Neutrophil (primary cell): ENCODE measurements at regions not wholly inside any gene's neighbourhood (a gene's known extent, or its start where the extent isn't known, plus 50 kb on each side); places are given as distances from the start of the nearest gene placed in this dataset.

ENCODE experiments used
- H3K27ac ChIP-seq: fragments of 200-600 bp; sonication (generic); 2 replicates; pipeline ENCODE4 v1.5.1; 2016; ENCODE audit warnings: mild to moderate bottlenecking, moderate library complexity
- H3K27me3 ChIP-seq: fragments of 200-600 bp; sonication (generic); 2 replicates; pipeline ENCODE4 v1.6.0; 2016; ENCODE audit warnings: mild to moderate bottlenecking
- H3K36me3 ChIP-seq: fragments of 200-600 bp; sonication (generic); 2 replicates; pipeline ENCODE4 v1.5.1; 2017
- H3K4me1 ChIP-seq, 2 experiments: fragments of 200-600 bp in 1 of 2; sonication (generic) in 1 of 2; 1 replicate in 1 of 2; 2 replicates in 1 of 2; pipeline versions ENCODE4 v1.5.1 to v1.6.1; 2013 to 2016; ENCODE audit warnings: low read depth in 1 of 2, low read length in 1 of 2, mild to moderate bottlenecking in 1 of 2, moderate library complexity in 1 of 2; ENCODE audit not compliant: control insufficient read depth in 1 of 2, insufficient read depth in 1 of 2
- H3K4me3 ChIP-seq, 2 experiments: fragments of 200-600 bp in 1 of 2; sonication (generic) in 1 of 2; 1 replicate in 1 of 2; 2 replicates in 1 of 2; pipeline ENCODE4 v1.5.1; 2013 to 2016; ENCODE audit warnings: low read depth in 1 of 2, low read length in 1 of 2, mild to moderate bottlenecking in 1 of 2, moderate library complexity in 1 of 2
- H3K9me3 ChIP-seq: fragments of 200-600 bp; sonication (generic); 2 replicates; pipeline ENCODE4 v1.5.1; 2016
- CTCF ChIP-seq: fragments of 200-600 bp; sonication (generic); IDR thresholded peaks from 2 replicates; pipeline ENCODE4 v1.5.1; 2016; ENCODE audit warnings: antibody characterized with exemption

- H3K4me3 ChIP-seq, result no peak overlapping the region
- H3K36me3 ChIP-seq, result no peaks in the 10 kb centered on the region
- TF ChIP-seq CTCF, result no peak
- H3K27ac ChIP-seq, result no peak overlapping the region
- H3K27me3 ChIP-seq, result peaks cover 28% of the 10 kb centered on the region
- no peaks in the 10 kb centered on the region for H3K9me3 ChIP-seq
- H3K4me1 ChIP-seq, result peaks cover 0 to 6% of the 10 kb centered on the region in 2 experiments
Observed at GRCh38 chr12:45612044-45612794, 117.3 kb upstream of the ARID2 start.

GRCh38 chr12:45613296-45613695, 116.2 kb upstream of the ARID2 start:
- TF ChIP-seq CTCF, result no peak
- no peaks in the 10 kb centered on the region for H3K9me3 ChIP-seq

GRCh38 chr12:45613855-45614254, 115.7 kb upstream of the ARID2 start:
- no peak for TF ChIP-seq CTCF
- no peak overlapping the region for H3K27ac ChIP-seq

More at GRCh38 chr12:45613296-45613695, 116.2 kb upstream of the ARID2 start:
- Histone ChIP-seq H3K4me1 (peaks cover 0 to 6% of the 10 kb centered on the region in 2 experiments), H3K4me3 (no peak overlapping the region), H3K36me3 (no peaks in the 10 kb centered on the region), H3K27me3 (peaks cover 28% of the 10 kb centered on the region), H3K27ac (no peak overlapping the region)

GRCh38 chr12:45615268-45615667, 114.2 kb upstream of the ARID2 start:
- Histone ChIP-seq H3K9me3 (no peaks in the 10 kb centered on the region), H3K4me3 (no peak overlapping the region), H3K27me3 (peaks cover 22% of the 10 kb centered on the region), H3K36me3 (no peaks in the 10 kb centered on the region), H3K27ac (no peak overlapping the region), H3K4me1 (peaks cover 0 to 6% of the 10 kb centered on the region in 2 experiments)
- no peak for TF ChIP-seq CTCF

More at GRCh38 chr12:45613855-45614254, 115.7 kb upstream of the ARID2 start:
- H3K4me1 ChIP-seq, result peaks cover 0 to 6% of the 10 kb centered on the region in 2 experiments
- H3K9me3 ChIP-seq, result no peaks in the 10 kb centered on the region
- H3K4me3 ChIP-seq, result no peak overlapping the region
- no peaks in the 10 kb centered on the region for H3K36me3 ChIP-seq
- H3K27me3 ChIP-seq, result peaks cover 28% of the 10 kb centered on the region

GRCh38 chr12:45619736-45620135, 109.8 kb upstream of the ARID2 start:
- no peak for TF ChIP-seq CTCF
- no peaks in the 10 kb centered on the region for H3K9me3 ChIP-seq
- H3K27ac ChIP-seq, result no peak overlapping the region
- no peaks in the 10 kb centered on the region for H3K27me3 ChIP-seq
- H3K36me3 ChIP-seq, result no peaks in the 10 kb centered on the region
- no peak overlapping the region for H3K4me3 ChIP-seq
- H3K4me1 ChIP-seq, result peaks cover 22% of the 10 kb centered on the region in 2 experiments
